ENCODE measurements at regions not wholly inside any gene's neighbourhood (a gene's known extent, or its start where the extent isn't known, plus 50 kb on each side); places are given as distances from the start of the nearest gene placed in this dataset.

- no peak for TF ChIP-seq POLR2A (IDR thresholded peaks at IDR 0.05)
- no peak for TF ChIP-seq CTCF (IDR thresholded peaks at IDR 0.05)
Measured at GRCh38 chr5:67363963-67364362, 167.4 kb upstream of the CD180 start.

Measured in Peyer's patch (tissue), 4 donors.